OCI-LY3 (cell line): ENCODE measurements at regions not wholly inside any gene's neighbourhood (a gene's known extent, or its start where the extent isn't known, plus 50 kb on each side); places are given as distances from the start of the nearest gene placed in this dataset.

Experiments used
- H2AFZ ChIP-seq: fragments of 200-600, 300-600 bp; shearing (Covaris generic); 2 replicates; pipeline ENCODE4 v1.6.0; 2014; ENCODE audit warnings: antibody characterized with exemption, low read depth, low read length
- H3K27ac ChIP-seq: fragments of 200-600, 300-600 bp; sonication (generic); 2 replicates; pipeline ENCODE4 v1.5.1; 2014; ENCODE audit warnings: mild to moderate bottlenecking, low read length, moderate library complexity, mixed read lengths
- H3K27me3 ChIP-seq: fragments of 200-600, 300-600 bp; sonication (generic); 2 replicates; pipeline ENCODE4 v1.6.1; 2014; ENCODE audit warnings: low read depth, low read length, mixed read lengths
- H3K36me3 ChIP-seq: fragments of 200-600, 300-600 bp; sonication (generic); replicated peaks from 2 replicates; pipeline ENCODE3; 2014; ENCODE audit warnings: low read depth, low read length, mixed read lengths
- H3K4me1 ChIP-seq: fragments of 300-600, 200-600 bp; sonication (generic); 2 replicates; pipeline ENCODE4 v1.6.1; 2014; ENCODE audit warnings: low read length, mixed read lengths
- H3K4me2 ChIP-seq: fragments of 200-600, 300-600 bp; sonication (generic); 2 replicates; pipeline ENCODE4 v1.6.1; 2014; ENCODE audit warnings: low read length, mixed read lengths
- H3K4me3 ChIP-seq: fragments of 300-600, 200-600 bp; sonication (generic); 2 replicates; pipeline ENCODE4 v1.5.1; 2014; ENCODE audit warnings: antibody characterized with exemption, mild to moderate bottlenecking, low read length, moderate library complexity
- H3K79me2 ChIP-seq: fragments of 300-600, 200-600 bp; shearing (Covaris generic); 2 replicates; pipeline ENCODE4 v1.6.1; 2014; ENCODE audit warnings: mild to moderate bottlenecking, low read length, mixed read lengths
- H3K9ac ChIP-seq: fragments of 300-600, 200-600 bp; shearing (Covaris generic); 2 replicates; pipeline ENCODE4 v1.6.0; 2014; ENCODE audit warnings: mild to moderate bottlenecking, low read length, moderate library complexity
- H3K9me3 ChIP-seq: fragments of 200-600, 300-600 bp; shearing (Covaris generic); 2 replicates; pipeline ENCODE4 v1.6.1; 2014; ENCODE audit warnings: low read length, mixed read lengths; ENCODE audit not compliant: insufficient read depth
- H4K20me1 ChIP-seq: fragments of 200-600, 300-600 bp; sonication (generic); 2 replicates; pipeline ENCODE4 v1.6.1; 2016; ENCODE audit warnings: low read length, mixed read lengths; ENCODE audit not compliant: insufficient read depth
- EZH2phosphoT487 ChIP-seq: fragments of 200-600 bp; shearing (Covaris generic); IDR thresholded peaks from 2 replicates; pipeline ENCODE4 v1.6.1; 2018; ENCODE audit warnings: antibody characterized with exemption, mixed run types, low read depth
- TF ChIP-seq, protein P1 (sequence below): fragments of 200-600, 300-600 bp; sonication (generic); IDR thresholded peaks from 2 replicates; pipeline ENCODE4 v1.5.1; 2014; ENCODE audit warnings: antibody characterized with exemption, low read length, low read depth

DNA sequence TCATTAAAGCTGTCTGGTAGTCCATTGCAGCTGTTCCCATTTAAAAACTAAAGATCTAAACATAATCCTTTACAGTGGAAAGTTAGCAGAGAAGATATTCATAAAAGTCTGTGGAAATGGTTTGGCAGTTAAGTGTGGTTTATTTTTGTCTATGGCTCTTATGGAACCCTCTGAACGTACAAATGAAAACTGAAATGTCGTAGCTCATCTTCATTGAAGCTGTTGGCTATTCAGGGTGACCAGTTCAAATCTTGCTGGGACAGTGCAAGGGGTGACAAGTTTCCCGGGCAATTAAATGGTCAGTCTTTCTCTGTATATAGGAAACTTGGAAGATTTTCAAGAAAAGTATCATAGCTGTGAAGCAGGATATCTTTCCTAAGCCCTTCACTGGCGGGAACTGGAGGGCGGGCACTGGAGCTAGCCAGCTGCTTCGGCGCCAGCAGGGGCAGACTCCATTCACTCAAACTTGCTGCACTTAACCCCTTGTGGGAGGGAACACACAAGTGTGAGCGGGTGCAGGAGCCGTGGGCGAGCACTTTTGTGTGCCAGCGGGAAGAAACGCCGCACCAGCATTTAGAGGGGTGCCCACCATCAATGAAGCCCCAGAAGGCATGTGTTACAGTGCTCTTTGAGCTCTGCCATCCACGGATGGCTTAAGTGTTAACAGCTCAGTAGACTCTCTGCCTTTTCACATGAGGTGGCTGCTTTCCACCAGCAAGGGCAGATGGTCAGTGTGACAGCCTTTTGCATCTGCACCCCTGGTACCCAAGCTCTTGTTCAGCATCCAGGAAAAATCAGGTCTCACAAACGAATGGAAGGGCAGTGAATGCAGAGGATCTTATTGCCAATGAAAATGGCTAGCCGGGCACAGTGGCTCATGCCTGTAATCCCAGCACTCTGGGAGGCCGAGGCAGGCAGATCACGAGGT, 232.1 kb upstream of the KAZN start:
- no peak for TF ChIP-seq EZH2phosphoT487
- TF ChIP-seq, protein P1, sequence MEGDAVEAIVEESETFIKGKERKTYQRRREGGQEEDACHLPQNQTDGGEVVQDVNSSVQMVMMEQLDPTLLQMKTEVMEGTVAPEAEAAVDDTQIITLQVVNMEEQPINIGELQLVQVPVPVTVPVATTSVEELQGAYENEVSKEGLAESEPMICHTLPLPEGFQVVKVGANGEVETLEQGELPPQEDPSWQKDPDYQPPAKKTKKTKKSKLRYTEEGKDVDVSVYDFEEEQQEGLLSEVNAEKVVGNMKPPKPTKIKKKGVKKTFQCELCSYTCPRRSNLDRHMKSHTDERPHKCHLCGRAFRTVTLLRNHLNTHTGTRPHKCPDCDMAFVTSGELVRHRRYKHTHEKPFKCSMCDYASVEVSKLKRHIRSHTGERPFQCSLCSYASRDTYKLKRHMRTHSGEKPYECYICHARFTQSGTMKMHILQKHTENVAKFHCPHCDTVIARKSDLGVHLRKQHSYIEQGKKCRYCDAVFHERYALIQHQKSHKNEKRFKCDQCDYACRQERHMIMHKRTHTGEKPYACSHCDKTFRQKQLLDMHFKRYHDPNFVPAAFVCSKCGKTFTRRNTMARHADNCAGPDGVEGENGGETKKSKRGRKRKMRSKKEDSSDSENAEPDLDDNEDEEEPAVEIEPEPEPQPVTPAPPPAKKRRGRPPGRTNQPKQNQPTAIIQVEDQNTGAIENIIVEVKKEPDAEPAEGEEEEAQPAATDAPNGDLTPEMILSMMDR = no peak
- Histone ChIP-seq H3K4me2 (no peak overlapping the region), H3K36me3 (no peaks in the 10 kb centered on the region), H3K4me1 (no peaks in the 10 kb centered on the region), H3K27me3 (no peaks in the 10 kb centered on the region), H3K79me2 (no peaks in the 10 kb centered on the region), H3K4me3 (no peak overlapping the region), H4K20me1 (no peaks in the 10 kb centered on the region), H2AFZ (no peak overlapping the region), H3K9ac (no peak overlapping the region), H3K27ac (no peak overlapping the region), H3K9me3 (no peaks in the 10 kb centered on the region)

DNA sequence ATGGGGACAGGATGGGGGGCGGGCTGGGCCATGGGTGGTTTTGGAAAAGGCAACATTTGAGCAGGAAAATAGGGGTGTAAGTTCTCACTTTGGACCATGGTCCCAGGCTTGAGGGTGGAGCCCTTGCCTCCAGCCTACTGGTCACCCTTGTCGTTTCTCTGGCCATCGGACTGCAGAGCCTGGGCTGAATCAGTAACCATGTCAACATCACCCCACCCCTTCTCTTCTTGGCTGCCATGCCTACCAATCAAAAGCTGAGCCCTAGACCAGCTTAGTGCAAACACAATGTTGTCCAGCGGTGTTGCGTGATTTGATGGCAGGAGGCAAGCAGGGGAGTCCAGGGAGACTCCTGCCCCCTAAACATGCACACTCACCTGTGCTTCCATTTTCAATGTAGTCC, 231.0 kb upstream of the KAZN start:
- no peaks in the 10 kb centered on the region for H3K79me2 ChIP-seq
- H3K4me1 ChIP-seq = no peaks in the 10 kb centered on the region
- H2AFZ ChIP-seq = no peak overlapping the region
- H3K4me3 ChIP-seq = no peak overlapping the region
- H3K27ac ChIP-seq = no peak overlapping the region
- H3K4me2 ChIP-seq = no peak overlapping the region
- H3K27me3 ChIP-seq = no peaks in the 10 kb centered on the region
- no peaks in the 10 kb centered on the region for H4K20me1 ChIP-seq
- H3K36me3 ChIP-seq = no peaks in the 10 kb centered on the region
- TF ChIP-seq, protein P1 = no peak
- no peak for TF ChIP-seq EZH2phosphoT487
- H3K9me3 ChIP-seq = no peaks in the 10 kb centered on the region
- H3K9ac ChIP-seq = no peak overlapping the region

DNA sequence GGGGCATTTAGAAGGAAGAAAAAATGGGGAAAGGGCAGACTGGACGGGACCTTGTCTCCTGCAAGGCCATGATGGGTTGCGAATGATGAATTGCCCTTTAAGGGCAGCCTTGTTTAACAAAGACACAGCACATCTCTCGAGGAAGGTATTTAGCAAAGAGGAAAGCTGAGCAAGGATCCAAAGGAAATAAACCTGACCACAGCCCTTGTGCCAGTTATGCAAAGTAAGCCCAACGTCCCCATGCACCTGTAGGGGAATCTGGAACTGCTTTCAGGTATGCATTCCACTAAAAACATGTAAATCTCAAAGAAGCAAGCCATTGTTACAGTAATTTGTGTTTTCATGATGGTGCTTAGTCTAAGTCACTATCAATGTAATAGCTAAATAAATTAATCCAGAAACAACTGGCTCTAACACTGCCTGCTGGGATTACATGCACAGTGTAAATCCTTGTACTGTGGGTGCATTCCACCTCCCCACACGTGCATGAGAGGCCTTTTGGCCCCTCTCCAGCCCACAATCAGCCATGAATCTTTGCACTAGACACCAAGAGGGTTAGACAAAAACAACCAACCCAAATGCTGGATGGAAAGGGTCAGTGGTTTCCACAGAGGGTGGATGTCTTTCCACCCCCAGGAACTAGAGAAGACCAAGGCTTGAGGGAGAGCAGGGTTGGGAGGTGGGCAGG, 228.8 kb upstream of the KAZN start:
- Histone ChIP-seq H3K4me3 (no peak overlapping the region), H2AFZ (no peak overlapping the region), H3K9me3 (no peaks in the 10 kb centered on the region), H3K27me3 (no peaks in the 10 kb centered on the region), H3K36me3 (no peaks in the 10 kb centered on the region), H3K4me2 (no peak overlapping the region), H3K9ac (no peak overlapping the region), H3K4me1 (no peaks in the 10 kb centered on the region), H3K79me2 (no peaks in the 10 kb centered on the region), H4K20me1 (no peaks in the 10 kb centered on the region), H3K27ac (no peak overlapping the region)
- TF ChIP-seq, protein P1 = no peak
- TF ChIP-seq EZH2phosphoT487 = no peak

DNA sequence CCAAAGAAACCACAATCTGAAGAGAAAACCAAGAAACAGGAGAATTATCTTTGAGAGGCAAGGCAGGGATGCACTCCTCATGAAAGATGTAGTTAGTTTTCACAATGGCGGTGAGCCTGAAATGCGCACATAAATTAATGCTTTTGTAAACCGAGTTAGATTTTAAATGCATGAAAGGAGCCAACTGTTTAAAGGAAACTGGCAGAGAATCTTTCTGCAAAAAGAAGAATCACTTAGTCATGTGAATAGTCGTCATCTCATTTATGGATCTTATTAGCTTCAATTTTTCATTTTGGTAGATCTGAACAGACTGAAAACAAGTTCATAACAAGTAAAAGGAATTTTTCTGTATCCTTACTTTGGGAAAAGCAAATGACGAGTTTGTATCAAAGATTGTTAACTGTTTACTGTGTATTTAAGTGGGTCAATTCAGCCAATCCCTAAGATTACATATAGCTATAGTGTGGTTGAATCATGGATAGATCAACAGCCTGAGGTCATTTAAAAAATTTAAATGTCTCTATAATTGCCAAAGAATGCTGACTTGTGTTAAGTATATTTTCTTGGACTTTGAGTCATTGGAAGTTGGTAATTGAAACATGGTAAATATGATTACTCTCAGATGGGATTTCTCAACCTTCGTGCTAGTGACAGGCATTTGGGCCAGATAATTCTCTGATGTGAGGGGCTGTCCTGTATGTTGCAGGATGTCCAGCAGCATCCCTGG, 226.6 kb upstream of the KAZN start:
- H2AFZ ChIP-seq = no peak overlapping the region
- TF ChIP-seq EZH2phosphoT487 = no peak
- TF ChIP-seq, protein P1 = no peak

More for the DNA sequence above, 226.6 kb upstream of the KAZN start:
- no peaks in the 10 kb centered on the region for H3K79me2 ChIP-seq
- H4K20me1 ChIP-seq = no peaks in the 10 kb centered on the region
- H3K9ac ChIP-seq = no peak overlapping the region
- H3K4me2 ChIP-seq = no peak overlapping the region
- no peaks in the 10 kb centered on the region for H3K36me3 ChIP-seq
- H3K4me3 ChIP-seq = no peak overlapping the region
- no peaks in the 10 kb centered on the region for H3K4me1 ChIP-seq
- H3K27me3 ChIP-seq = no peaks in the 10 kb centered on the region
- no peak overlapping the region for H3K27ac ChIP-seq
- no peaks in the 10 kb centered on the region for H3K9me3 ChIP-seq
